ENCODE measurements at regions not wholly inside any gene's neighbourhood (a gene's known extent, or its start where the extent isn't known, plus 50 kb on each side); places are given as distances from the start of the nearest gene placed in this dataset.
"Not testable (repeated sequence)": the region's sequence is repeated elsewhere in the genome, so short reads cannot be mapped to it uniquely, and the experiment has no call there.

DNA sequence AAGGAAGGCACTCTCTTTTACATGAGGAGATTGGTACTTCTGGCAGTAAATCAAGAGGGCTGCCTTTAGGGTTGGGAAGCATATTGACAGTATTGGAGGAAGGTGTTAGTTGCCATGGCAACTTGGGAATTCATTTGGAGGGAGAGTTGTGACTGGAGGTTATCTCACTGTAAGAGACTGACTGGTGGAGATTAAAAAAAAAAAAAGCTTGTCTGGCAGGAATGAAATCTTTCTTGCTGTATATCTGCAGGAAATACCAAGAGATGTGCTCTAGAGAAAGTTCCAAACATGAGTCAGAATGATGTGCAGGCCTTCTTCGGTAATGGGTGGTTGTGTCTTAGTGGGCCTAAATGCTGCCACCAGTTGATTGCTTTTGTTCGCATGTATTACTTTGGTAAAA lies 59.8 kb upstream of the FAM72C start:
- DNase-seq (ENCODE audit: low spot score): not testable (repeated sequence)

DNA sequence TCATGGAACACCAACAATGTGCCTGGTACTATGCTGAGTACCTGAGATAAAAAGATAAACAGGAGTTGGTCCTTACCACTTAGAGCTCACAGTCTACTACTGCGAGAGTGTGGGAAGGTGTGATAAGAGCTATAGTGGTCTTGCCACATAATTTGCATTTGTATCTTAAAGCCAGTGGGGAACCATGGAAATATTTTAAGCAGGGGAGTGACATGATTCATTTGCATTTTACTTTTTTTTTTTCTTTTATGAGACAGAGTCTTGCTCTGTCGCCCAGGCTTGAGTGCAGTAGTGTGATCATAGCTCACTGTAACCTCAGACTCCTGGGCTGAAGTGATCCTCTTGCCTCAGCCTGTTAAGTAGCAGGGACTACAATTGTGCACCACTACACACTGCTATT lies 54.2 kb upstream of the FAM72C start:
- not testable (repeated sequence) for DNase-seq (ENCODE audit: low spot score)

DNA sequence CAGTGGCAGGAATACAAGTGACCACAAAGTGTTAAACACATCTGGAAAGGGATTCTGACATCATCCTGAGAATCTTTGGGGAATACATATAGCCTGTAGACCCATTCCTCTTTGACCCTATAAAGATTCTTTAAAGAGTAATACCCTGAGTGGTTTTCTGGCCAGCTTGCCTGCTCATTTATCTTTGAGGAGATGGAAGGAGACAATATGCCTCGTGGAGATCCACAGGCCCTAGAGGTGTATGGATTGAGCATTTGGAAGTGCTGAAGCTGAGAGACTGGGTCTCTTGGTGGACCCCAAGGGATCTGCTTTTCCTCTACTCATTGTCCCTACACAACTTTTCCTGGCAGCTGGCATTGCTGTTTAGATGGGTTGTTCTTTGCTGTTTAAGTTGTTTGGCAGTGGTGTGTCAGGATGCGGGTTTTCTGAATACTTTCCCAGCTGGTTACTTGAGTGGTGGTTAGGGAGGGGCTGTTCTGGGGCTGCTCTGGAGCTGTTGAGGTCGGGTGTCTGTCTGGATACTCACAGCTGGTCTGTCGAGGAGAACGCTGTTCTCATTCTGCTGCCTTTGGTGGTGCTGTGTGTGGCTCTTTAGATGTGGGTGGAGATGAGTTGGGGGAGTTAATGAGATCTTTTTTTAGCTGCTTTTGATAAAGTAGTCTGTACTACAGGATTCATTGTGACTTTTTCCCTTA lies 50.1 kb upstream of the FAM72C start:
- DNase-seq (ENCODE audit: low spot score): not testable (repeated sequence)
